HUES64 (cell line): ENCODE measurements at regions not wholly inside any gene's neighbourhood (a gene's known extent, or its start where the extent isn't known, plus 50 kb on each side); places are given as distances from the start of the nearest gene placed in this dataset.

Experiments used
- H3K27ac ChIP-seq: 2 replicates; pipeline ENCODE4 v1.7.0; 2013; ENCODE audit warnings: low read depth, low read length, inconsistent platforms
- H3K27me3 ChIP-seq: 2 replicates; pipeline ENCODE4 v1.6.1; 2013; ENCODE audit warnings: mild to moderate bottlenecking, low read length; ENCODE audit not compliant: insufficient read depth
- H3K36me3 ChIP-seq: 2 replicates; pipeline ENCODE4 v1.6.1; 2013; ENCODE audit warnings: mild to moderate bottlenecking, low read length; ENCODE audit not compliant: insufficient read depth
- H3K4me1 ChIP-seq: 2 replicates; pipeline ENCODE4 v1.6.1; 2013; ENCODE audit warnings: mild to moderate bottlenecking, low read length, moderate library complexity; ENCODE audit not compliant: insufficient read depth
- H3K4me3 ChIP-seq: 2 replicates; pipeline ENCODE4 v1.5.1; 2013; ENCODE audit warnings: mild to moderate bottlenecking, low read length, moderate library complexity
- H3K9ac ChIP-seq: 2 replicates; pipeline ENCODE4 v1.6.1; 2013; ENCODE audit warnings: mild to moderate bottlenecking, low read depth, low read length
- H3K9me3 ChIP-seq: 2 replicates; pipeline ENCODE4 v1.6.1; 2013; ENCODE audit warnings: low read depth, low read length; ENCODE audit not compliant: insufficient read depth
- WGBS: fragments of 150-250, 120-280 bp; methylation state at CpG from one replicate; pipeline ENCODE4 v1.1.7; 2013; ENCODE audit warnings: missing lambda C conversion rate; 5-methylcytosine and 5-hydroxymethylcytosine counted together

- Histone ChIP-seq H3K36me3 (no peaks in the 10 kb centered on the region), H3K9me3 (no peaks in the 10 kb centered on the region), H3K4me3 (no peak overlapping the region), H3K4me1 (no peaks in the 10 kb centered on the region), H3K9ac (no peak overlapping the region), H3K27me3 (no peaks in the 10 kb centered on the region), H3K27ac (no peak overlapping the region)
- 88% methylated on average over 1 of the region's 2 CpGs for WGBS
Measured at GRCh38 chr13:65856431-65856830, 1373.7 kb downstream of the PCDH9 start.

GRCh38 chr13:65855242-65855805 is 1374.8 kb downstream of the PCDH9 start:
- WGBS: 95% methylated on average over 6 of the region's 7 CpGs
- H3K27ac ChIP-seq: no peak overlapping the region
- H3K9ac ChIP-seq: no peak overlapping the region
- no peaks in the 10 kb centered on the region for H3K36me3 ChIP-seq
- H3K4me1 ChIP-seq: no peaks in the 10 kb centered on the region
- no peaks in the 10 kb centered on the region for H3K27me3 ChIP-seq
- no peaks in the 10 kb centered on the region for H3K9me3 ChIP-seq
- no peak overlapping the region for H3K4me3 ChIP-seq

GRCh38 chr13:65854431-65854830 is 1375.7 kb downstream of the PCDH9 start:
- Histone ChIP-seq H3K9me3 (no peaks in the 10 kb centered on the region), H3K9ac (no peak overlapping the region), H3K27ac (no peak overlapping the region), H3K4me1 (no peaks in the 10 kb centered on the region), H3K4me3 (no peak overlapping the region), H3K27me3 (no peaks in the 10 kb centered on the region), H3K36me3 (no peaks in the 10 kb centered on the region)
- no CpG with 5 or more reads among the region's 3 CpGs for WGBS

- Histone ChIP-seq H3K36me3 (no peaks in the 10 kb centered on the region), H3K9ac (no peak overlapping the region), H3K27ac (no peak overlapping the region), H3K4me3 (no peak overlapping the region), H3K9me3 (no peaks in the 10 kb centered on the region), H3K27me3 (no peaks in the 10 kb centered on the region), H3K4me1 (no peaks in the 10 kb centered on the region)
- 97% methylated on average over 22 of the region's 22 CpGs for whole genome bisulfite sequencing
Measured at GRCh38 chr13:65844266-65844841, 1385.8 kb downstream of the PCDH9 start.

- Histone ChIP-seq H3K4me1 (no peaks in the 10 kb centered on the region), H3K36me3 (no peaks in the 10 kb centered on the region), H3K9ac (no peak overlapping the region), H3K4me3 (no peak overlapping the region), H3K27me3 (no peaks in the 10 kb centered on the region), H3K9me3 (no peaks in the 10 kb centered on the region), H3K27ac (no peak overlapping the region)
- 92% methylated on average over 13 of the region's 13 CpGs for WGBS
Measured at GRCh38 chr13:65843314-65843731, 1386.8 kb downstream of the PCDH9 start.

- Histone ChIP-seq H3K27me3 (no peaks in the 10 kb centered on the region), H3K9ac (no peak overlapping the region), H3K36me3 (no peaks in the 10 kb centered on the region), H3K4me3 (no peak overlapping the region), H3K9me3 (no peaks in the 10 kb centered on the region), H3K4me1 (no peaks in the 10 kb centered on the region), H3K27ac (no peak overlapping the region)
- WGBS: 100% methylated on average over 2 of the region's 3 CpGs
Measured at GRCh38 chr13:65841156-65841555, 1389.0 kb downstream of the PCDH9 start.

- H3K27me3 ChIP-seq: no peaks in the 10 kb centered on the region
- H3K27ac ChIP-seq: no peak overlapping the region
- no peaks in the 10 kb centered on the region for H3K4me1 ChIP-seq
- no peaks in the 10 kb centered on the region for H3K36me3 ChIP-seq
- H3K9me3 ChIP-seq: no peaks in the 10 kb centered on the region
- no peak overlapping the region for H3K4me3 ChIP-seq
- no peak overlapping the region for H3K9ac ChIP-seq
Measured at GRCh38 chr13:65836066-65836465, 1394.1 kb downstream of the PCDH9 start.

- Histone ChIP-seq H3K4me1 (no peaks in the 10 kb centered on the region), H3K4me3 (no peak overlapping the region), H3K27me3 (no peaks in the 10 kb centered on the region), H3K36me3 (no peaks in the 10 kb centered on the region), H3K27ac (no peak overlapping the region), H3K9me3 (no peaks in the 10 kb centered on the region), H3K9ac (no peak overlapping the region)
- no CpG with 5 or more reads among the region's 2 CpGs for WGBS
Measured at GRCh38 chr13:65834897-65835296, 1395.2 kb downstream of the PCDH9 start.

GRCh38 chr13:65830411-65831205 is 1399.5 kb downstream of the PCDH9 start:
- Histone ChIP-seq H3K9me3 (no peaks in the 10 kb centered on the region), H3K36me3 (no peaks in the 10 kb centered on the region), H3K4me1 (no peaks in the 10 kb centered on the region), H3K27ac (no peak overlapping the region), H3K4me3 (no peak overlapping the region), H3K27me3 (no peaks in the 10 kb centered on the region), H3K9ac (no peak overlapping the region)
- WGBS: 94% methylated on average over 9 of the region's 10 CpGs

- 96% methylated on average over 16 of the region's 16 CpGs for WGBS
- no peaks in the 10 kb centered on the region for H3K36me3 ChIP-seq
- no peak overlapping the region for H3K4me3 ChIP-seq
- H3K27me3 ChIP-seq: no peaks in the 10 kb centered on the region
- H3K9ac ChIP-seq: no peak overlapping the region
- no peaks in the 10 kb centered on the region for H3K4me1 ChIP-seq
- H3K27ac ChIP-seq: no peak overlapping the region
- no peaks in the 10 kb centered on the region for H3K9me3 ChIP-seq
Measured at GRCh38 chr13:65829241-65830008, 1400.7 kb downstream of the PCDH9 start.

- no peaks in the 10 kb centered on the region for H3K36me3 ChIP-seq
- no peak overlapping the region for H3K27ac ChIP-seq
- H3K4me3 ChIP-seq: no peak overlapping the region
- no peaks in the 10 kb centered on the region for H3K27me3 ChIP-seq
- H3K9me3 ChIP-seq: no peaks in the 10 kb centered on the region
- H3K4me1 ChIP-seq: no peaks in the 10 kb centered on the region
- WGBS: 97% methylated on average over 5 of the region's 5 CpGs
- no peak overlapping the region for H3K9ac ChIP-seq
Measured at GRCh38 chr13:65826657-65827056, 1403.5 kb downstream of the PCDH9 start.
